DND-41 (cell line): ENCODE measurements at regions not wholly inside any gene's neighbourhood (a gene's known extent, or its start where the extent isn't known, plus 50 kb on each side); places are given as distances from the start of the nearest gene placed in this dataset.

Source experiments
- ATAC-seq: fragments of 200-7000 bp; cut with Tn5 transposase; 3 replicates; pipeline ENCODE4 v1.9.1; 2021; ENCODE audit warnings: low read depth; ENCODE audit not compliant: insufficient read depth
- DNase-seq: peaks from one replicate; pipeline ENCODE4 v3.0.0-alpha.2; 2020
- H2AFZ ChIP-seq: 2 replicates; pipeline ENCODE4 v1.6.0; 2012; ENCODE audit warnings: low read depth, low read length
- H3K27ac ChIP-seq: 2 replicates; pipeline ENCODE4 v1.5.1; 2012; ENCODE audit warnings: low read length, inconsistent platforms
- H3K27me3 ChIP-seq: fragments of 200-600 bp; sonication (generic); 2 replicates; pipeline ENCODE4 v1.6.0; 2012; ENCODE audit warnings: low read length, mild to moderate bottlenecking, inconsistent platforms; ENCODE audit not compliant: insufficient read depth, poor library complexity
- H3K36me3 ChIP-seq: 2 replicates; pipeline ENCODE4 v1.5.1; 2012; ENCODE audit warnings: low read length, inconsistent platforms; ENCODE audit not compliant: insufficient read depth
- H3K4me1 ChIP-seq: 2 replicates; pipeline ENCODE4 v1.5.1; 2012; ENCODE audit warnings: mild to moderate bottlenecking, low read length; ENCODE audit not compliant: insufficient read depth
- H3K4me2 ChIP-seq: 2 replicates; pipeline ENCODE4 v1.6.0; 2012; ENCODE audit warnings: mild to moderate bottlenecking, moderate library complexity, low read length, inconsistent platforms; ENCODE audit not compliant: insufficient read depth
- H3K4me3 ChIP-seq, 2 experiments: fragments of 200-600 bp in 1 of 2; shearing (Covaris generic) in 1 of 2; 2 replicates each; pipeline ENCODE4 v1.5.1; 2012 to 2016; ENCODE audit warnings: inconsistent platforms in 2 of 2, low read length in 2 of 2, mild to moderate bottlenecking in 2 of 2, low read depth in 1 of 2, moderate library complexity in 1 of 2
- H3K79me2 ChIP-seq: 2 replicates; pipeline ENCODE4 v1.6.0; 2012; ENCODE audit warnings: low read length, inconsistent platforms; ENCODE audit not compliant: insufficient read depth
- H3K9ac ChIP-seq: 2 replicates; pipeline ENCODE4 v1.6.0; 2012; ENCODE audit warnings: low read depth, mild to moderate bottlenecking, inconsistent platforms, low read length, moderate library complexity
- H3K9me3 ChIP-seq: 2 replicates; pipeline ENCODE4 v1.5.1; 2012; ENCODE audit warnings: low read length, moderate library complexity, mild to moderate bottlenecking, inconsistent platforms; ENCODE audit not compliant: insufficient read depth, severe bottlenecking
- H4K20me1 ChIP-seq: 2 replicates; pipeline ENCODE4 v1.6.0; 2012; ENCODE audit warnings: low read length; ENCODE audit not compliant: insufficient read depth
- EZH2 ChIP-seq: IDR thresholded peaks from 3 replicates; pipeline ENCODE4 v1.6.1; 2012; ENCODE audit warnings: borderline replicate concordance, low read depth, mild to moderate bottlenecking, moderate library complexity, low read length, inconsistent platforms; ENCODE audit not compliant: severe bottlenecking
- TF ChIP-seq, protein P1 (sequence below): IDR thresholded peaks from 2 replicates; pipeline ENCODE4 v1.5.1; 2012; ENCODE audit warnings: borderline replicate concordance, low read length, moderate library complexity, mild to moderate bottlenecking; ENCODE audit not compliant: poor library complexity, severe bottlenecking; ENCODE audit errors: extremely low read depth

DNA sequence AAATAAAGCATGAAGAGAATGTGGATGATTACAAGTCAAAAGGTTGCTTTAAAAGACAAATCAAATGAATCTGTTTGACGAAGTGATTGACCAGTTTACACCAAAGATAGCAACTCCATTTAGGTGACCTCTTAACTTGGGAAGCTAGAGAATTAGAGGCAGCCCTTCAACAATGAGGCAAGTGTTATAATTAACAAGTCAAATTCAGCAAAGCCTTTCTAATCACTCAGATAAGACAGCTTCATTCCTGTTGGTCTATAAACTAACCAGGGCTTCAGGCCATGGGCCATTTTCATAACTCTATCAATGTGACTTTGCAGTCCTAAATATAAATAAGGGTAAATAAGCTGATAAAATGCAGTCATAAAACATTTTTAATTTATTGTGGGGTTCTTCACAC, 712.2 kb upstream of the SEMA6A start:
- no peak overlapping the region for H2AFZ ChIP-seq

DNA sequence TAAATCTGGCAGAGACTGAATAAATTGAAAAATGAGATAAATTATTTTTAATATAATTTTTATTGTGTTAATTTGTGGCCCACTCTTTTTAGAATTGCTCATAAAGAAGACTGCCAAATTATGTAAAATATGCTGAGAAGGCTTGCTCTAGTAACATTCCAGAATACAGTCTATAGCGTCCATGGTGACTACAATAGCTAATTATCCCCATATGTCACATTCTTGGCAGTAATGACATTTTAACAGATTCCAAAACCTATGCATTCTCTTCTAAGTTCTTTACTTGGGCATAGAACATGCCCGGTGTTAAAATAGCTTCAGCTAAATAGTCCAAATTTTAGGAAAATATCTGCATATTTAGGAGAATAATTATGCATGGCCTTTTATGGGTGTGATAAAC, 697.0 kb upstream of the SEMA6A start:
- H2AFZ ChIP-seq, result no peak overlapping the region
- no peak overlapping the region for H3K4me2 ChIP-seq
- no peak overlapping the region for H3K27ac ChIP-seq
- no peaks in the 10 kb centered on the region for H3K27me3 ChIP-seq
- TF ChIP-seq, protein P1, sequence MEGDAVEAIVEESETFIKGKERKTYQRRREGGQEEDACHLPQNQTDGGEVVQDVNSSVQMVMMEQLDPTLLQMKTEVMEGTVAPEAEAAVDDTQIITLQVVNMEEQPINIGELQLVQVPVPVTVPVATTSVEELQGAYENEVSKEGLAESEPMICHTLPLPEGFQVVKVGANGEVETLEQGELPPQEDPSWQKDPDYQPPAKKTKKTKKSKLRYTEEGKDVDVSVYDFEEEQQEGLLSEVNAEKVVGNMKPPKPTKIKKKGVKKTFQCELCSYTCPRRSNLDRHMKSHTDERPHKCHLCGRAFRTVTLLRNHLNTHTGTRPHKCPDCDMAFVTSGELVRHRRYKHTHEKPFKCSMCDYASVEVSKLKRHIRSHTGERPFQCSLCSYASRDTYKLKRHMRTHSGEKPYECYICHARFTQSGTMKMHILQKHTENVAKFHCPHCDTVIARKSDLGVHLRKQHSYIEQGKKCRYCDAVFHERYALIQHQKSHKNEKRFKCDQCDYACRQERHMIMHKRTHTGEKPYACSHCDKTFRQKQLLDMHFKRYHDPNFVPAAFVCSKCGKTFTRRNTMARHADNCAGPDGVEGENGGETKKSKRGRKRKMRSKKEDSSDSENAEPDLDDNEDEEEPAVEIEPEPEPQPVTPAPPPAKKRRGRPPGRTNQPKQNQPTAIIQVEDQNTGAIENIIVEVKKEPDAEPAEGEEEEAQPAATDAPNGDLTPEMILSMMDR, result no peak
- no peak for TF ChIP-seq EZH2
- no peaks in the 10 kb centered on the region for H3K36me3 ChIP-seq
- no peak overlapping the region for H3K9ac ChIP-seq
- H3K79me2 ChIP-seq, result no peaks in the 10 kb centered on the region
- H3K4me1 ChIP-seq, result no peaks in the 10 kb centered on the region
- ATAC-seq (no peak), DNase-seq (no peak)
- no peaks in the 10 kb centered on the region for H4K20me1 ChIP-seq
- no peak overlapping the region for H3K4me3 ChIP-seq
- no peaks in the 10 kb centered on the region for H3K9me3 ChIP-seq

More for the DNA sequence above, 712.2 kb upstream of the SEMA6A start:
- no peak for DNase-seq
- Histone ChIP-seq H3K4me2 (no peak overlapping the region), H3K79me2 (no peaks in the 10 kb centered on the region), H3K27ac (no peak overlapping the region), H3K9me3 (no peaks in the 10 kb centered on the region), H3K36me3 (no peaks in the 10 kb centered on the region), H3K4me1 (no peaks in the 10 kb centered on the region), H3K9ac (no peak overlapping the region), H3K4me3 (no peak overlapping the region), H3K27me3 (no peaks in the 10 kb centered on the region), H4K20me1 (no peaks in the 10 kb centered on the region)
- TF ChIP-seq, protein P1, result no peak
- no peak for ATAC-seq

DNA sequence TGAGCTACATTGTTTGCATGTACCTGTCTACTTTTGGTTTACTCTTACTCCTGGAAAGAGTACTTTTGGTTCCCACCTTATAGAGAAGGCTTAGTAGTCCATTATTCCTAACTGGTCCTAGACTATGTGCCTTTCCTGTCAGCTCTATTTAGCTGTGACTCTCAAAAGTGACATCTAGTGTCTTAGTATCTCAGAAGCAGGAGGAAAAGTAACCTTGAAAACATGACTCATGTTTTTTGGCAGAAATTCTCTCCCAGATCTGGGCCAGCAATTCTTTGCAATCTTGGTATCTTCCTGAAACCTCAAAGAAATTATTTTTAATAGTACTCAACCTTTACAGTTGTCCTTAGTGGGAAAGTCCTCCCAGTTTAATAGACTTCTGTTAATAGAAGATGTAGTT, 691.7 kb upstream of the SEMA6A start:
- Histone ChIP-seq H3K27me3 (no peaks in the 10 kb centered on the region), H3K79me2 (no peaks in the 10 kb centered on the region), H3K9me3 (no peaks in the 10 kb centered on the region), H3K27ac (no peak overlapping the region), H3K36me3 (no peaks in the 10 kb centered on the region), H3K4me2 (no peak overlapping the region), H4K20me1 (no peaks in the 10 kb centered on the region), H3K4me3 (no peak overlapping the region), H2AFZ (no peak overlapping the region), H3K9ac (no peak overlapping the region), H3K4me1 (no peaks in the 10 kb centered on the region)
- ATAC-seq (no peak), DNase-seq (no peak)
- TF ChIP-seq, protein P1, result no peak
- TF ChIP-seq EZH2, result no peak

DNA sequence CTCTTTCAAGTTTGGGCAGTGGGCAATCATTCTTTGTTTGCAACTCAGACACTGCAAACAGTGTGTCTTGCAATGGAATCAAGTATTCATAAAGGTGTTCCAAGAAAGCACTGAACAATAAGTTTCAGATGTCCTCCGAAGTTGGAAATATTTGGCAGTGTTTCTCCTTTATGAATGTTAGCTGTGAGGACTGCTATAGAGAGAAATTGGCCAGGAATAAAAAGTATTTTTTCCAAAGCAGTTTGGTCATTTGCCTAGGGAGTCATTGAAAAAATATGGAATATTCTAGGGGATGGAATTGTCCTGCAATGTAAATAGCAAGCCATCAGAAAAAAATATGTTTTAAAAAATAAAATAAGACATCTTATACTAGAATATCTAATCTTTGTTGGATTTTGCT, 688.6 kb upstream of the SEMA6A start:
- Histone ChIP-seq H4K20me1 (no peaks in the 10 kb centered on the region), H3K27me3 (no peaks in the 10 kb centered on the region), H3K27ac (no peak overlapping the region), H3K9me3 (no peaks in the 10 kb centered on the region), H3K4me1 (no peaks in the 10 kb centered on the region), H2AFZ (no peak overlapping the region), H3K4me2 (no peak overlapping the region), H3K9ac (no peak overlapping the region), H3K79me2 (no peaks in the 10 kb centered on the region), H3K36me3 (no peaks in the 10 kb centered on the region), H3K4me3 (no peak overlapping the region)
- DNase-seq, result no peak
- TF ChIP-seq, protein P1, result no peak
- no peak for TF ChIP-seq EZH2
- no peak for ATAC-seq
